ENCODE measurements at regions not wholly inside any gene's neighbourhood (a gene's known extent, or its start where the extent isn't known, plus 50 kb on each side); places are given as distances from the start of the nearest gene placed in this dataset.

DNA sequence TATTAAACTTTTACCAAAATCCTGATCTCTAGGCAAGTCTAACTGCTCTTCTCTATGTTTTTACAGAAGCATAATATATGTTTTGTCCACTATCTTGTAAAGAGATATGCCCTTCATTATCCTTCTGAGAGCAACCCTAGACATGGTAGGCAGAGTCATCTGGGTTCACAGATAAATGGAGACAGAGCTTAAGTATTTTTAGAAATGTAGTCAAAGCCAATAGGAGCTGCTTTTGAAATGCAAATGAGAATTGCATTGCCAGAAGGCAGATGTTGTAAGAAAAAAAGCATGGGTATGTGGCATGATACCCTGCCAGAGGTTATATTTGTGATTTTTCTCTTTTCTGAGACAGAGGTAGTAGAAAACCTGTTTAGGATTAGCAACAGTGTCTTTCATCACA lies 964.8 kb downstream of the SORCS3 start:
- TF ChIP-seq, protein P1, sequence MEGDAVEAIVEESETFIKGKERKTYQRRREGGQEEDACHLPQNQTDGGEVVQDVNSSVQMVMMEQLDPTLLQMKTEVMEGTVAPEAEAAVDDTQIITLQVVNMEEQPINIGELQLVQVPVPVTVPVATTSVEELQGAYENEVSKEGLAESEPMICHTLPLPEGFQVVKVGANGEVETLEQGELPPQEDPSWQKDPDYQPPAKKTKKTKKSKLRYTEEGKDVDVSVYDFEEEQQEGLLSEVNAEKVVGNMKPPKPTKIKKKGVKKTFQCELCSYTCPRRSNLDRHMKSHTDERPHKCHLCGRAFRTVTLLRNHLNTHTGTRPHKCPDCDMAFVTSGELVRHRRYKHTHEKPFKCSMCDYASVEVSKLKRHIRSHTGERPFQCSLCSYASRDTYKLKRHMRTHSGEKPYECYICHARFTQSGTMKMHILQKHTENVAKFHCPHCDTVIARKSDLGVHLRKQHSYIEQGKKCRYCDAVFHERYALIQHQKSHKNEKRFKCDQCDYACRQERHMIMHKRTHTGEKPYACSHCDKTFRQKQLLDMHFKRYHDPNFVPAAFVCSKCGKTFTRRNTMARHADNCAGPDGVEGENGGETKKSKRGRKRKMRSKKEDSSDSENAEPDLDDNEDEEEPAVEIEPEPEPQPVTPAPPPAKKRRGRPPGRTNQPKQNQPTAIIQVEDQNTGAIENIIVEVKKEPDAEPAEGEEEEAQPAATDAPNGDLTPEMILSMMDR (IDR thresholded peaks at IDR 0.05): no peak
- TF ChIP-seq ZFX (IDR thresholded peaks at IDR 0.05; ENCODE audit: borderline replicate concordance): no peak

Measured in 22Rv1 (cell line).